ENCODE measurements at regions not wholly inside any gene's neighbourhood (a gene's known extent, or its start where the extent isn't known, plus 50 kb on each side); places are given as distances from the start of the nearest gene placed in this dataset.

DNA sequence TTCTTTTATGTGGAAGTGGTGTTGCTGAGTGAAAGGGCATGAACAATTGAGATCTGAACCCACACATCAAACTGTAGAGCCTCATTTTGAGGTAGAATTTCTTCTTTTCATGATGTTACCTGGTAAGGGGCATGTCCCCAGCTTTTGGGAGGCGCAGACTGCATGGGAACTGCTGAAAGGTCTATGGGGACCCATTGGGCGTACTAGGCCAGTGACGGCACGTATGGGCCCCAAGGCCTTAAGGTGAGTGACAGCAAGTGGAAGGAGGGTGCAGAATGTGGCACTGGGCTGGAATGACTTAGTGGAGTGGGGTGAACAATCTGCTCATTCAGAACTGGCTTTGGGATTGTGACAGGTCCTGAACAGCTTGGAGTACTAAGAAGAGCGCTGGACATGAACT is 123.6 kb upstream of the RGMA start:
- no peak for DNase-seq

DNA sequence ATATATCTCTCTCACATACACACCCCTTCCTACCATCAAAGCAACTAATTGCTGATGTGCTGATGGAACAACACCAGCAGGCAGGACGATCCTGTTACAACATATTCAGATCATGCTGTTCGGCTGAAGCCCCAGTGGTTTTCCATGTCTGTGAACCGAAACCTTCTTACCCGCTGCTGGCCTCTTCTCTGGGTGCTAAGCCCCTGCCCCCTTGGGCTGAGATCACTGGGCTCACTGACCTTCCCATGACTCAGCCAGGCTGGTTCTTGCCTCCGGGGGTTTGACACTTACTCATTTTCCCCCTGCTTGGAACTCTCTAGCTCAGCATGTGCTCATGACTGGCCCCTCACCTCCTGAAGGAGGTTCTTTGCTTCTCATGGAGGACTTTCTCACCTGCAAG is 122.0 kb upstream of the RGMA start:
- DNase-seq = no peak

DNA sequence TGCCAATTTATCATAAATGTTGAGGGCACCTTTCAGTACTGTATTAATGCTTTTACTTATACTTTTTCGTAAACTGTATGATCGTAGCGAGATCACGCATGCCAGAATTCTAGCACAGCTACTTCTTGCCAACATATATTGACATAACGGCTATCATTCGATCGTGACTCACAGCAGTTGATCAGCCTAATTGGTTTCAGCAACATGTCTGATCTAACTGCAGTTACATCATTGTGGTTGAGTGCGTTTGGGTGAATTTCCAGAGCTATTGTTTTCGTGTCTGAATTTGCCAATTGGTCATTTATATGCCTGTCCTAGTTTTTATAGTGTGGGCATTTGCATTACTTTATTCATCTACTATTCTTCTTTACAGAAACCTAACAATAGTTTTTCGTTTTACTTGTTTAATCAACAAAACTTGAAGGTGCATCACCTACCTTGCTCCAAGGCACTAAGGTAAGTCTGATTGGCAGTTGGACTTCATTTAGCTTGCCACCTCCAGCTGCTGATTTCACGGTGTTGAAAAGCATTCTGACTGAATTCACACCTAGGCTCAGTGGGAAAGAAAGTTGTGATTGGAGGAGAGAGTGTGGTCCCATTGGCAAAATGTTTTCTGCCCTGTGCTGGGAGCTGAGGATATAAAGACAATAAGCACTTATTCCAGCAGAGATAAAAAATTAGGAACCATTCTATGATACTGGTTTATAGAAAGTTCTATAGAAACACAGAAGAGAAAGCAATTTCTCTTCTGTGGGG is 120.9 kb upstream of the RGMA start:
- no peak for DNase-seq

DNA sequence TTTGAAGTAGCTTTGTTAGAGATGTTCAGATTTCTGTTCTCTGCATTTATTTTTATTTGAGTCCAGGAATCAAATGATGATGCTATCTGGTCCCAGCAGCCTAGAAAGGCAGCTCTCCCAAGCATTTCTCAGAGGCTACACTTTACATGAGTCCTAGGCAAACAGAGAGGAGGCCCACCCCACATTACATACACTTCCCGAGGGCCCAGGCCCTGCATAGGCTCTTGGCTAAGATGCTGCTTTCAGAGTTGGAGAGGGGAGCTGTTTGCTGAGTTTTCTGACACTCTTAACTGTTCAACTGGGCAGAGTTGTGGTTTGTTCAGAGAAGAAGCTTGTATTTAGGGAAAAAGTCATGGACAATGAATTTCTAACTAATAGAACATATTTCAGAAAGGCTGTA is 117.9 kb upstream of the RGMA start:
- no peak for DNase-seq

DNA sequence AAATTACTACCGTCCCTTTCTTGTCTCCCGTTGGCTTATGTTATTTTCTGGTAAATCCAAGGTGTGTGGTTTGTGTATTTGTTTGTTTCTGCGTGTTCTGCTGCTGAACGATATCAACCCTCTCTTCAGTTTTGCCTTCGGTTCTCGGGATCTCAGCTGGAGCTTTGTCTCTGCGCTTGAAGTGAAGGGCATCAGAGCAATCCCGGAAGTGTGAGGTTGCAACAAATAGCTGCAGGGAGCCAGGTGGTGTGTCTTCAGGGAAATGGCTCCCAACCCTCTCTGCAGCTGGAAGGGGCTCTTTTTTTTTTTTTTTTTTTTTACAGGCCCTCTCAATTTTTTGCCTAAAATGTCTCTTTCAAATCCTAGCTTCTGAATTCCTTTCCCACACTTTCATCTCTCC is 116.4 kb upstream of the RGMA start:
- DNase-seq = no peak

DNA sequence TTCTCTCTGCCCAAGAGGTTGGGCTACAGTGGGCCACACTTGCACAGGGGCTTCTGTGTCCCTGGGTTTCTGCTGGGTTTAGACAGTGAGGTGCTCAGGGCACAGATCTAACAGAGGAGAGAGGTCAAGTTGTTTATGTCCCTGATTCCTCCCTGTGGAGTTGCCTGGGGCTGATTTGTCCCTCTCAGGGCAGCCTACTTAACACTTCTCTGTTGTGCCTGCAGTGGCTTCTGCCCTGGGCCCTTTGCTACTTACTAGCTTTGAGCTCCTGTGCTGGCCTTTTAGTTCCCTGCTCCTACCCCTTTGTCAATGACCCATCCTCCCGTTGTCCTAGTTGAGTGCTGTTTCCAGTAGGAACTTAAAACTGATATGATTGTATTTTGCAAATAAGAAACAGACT is 114.0 kb upstream of the RGMA start:
- no peak for DNase-seq

DNA sequence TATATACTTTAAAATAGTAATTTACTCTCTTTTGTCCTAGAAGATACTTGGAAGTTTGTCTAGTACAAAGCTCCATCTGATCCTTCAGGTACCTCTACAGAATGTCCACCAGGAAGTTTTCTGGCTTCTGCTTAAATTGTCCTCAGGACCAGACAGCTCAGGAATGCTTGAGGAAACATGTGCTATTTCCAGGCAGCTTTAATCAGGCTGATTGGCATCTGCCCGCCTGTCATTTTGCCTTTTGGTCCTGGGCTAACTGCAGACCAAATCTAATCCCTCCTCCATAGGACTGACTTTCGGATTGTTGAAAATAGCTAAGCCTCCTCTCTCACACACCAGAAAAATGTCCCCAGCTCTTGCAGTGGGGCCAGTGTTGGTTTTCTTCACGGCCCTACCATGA is 113.4 kb upstream of the RGMA start:
- DNase-seq = no peak

DNA sequence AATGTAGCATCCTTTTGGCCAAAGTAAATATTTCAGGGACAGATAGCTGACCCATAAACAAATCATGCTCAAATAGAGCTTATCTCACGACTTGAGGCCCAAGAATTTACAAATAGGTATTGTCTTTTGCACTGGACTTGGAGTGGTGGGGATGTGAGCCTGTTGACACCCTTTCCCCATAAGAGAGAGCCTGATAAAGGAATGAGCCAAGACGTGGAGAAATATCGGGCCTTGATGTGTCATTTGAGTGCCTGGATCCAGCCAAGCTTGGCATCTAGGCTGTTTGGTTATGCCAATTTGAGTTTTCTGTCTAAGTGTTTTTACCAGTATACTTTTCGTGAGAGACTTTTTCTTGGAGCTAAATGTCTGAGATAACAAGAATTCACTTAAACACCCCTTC is 112.9 kb upstream of the RGMA start:
- DNase-seq = no peak

DNA sequence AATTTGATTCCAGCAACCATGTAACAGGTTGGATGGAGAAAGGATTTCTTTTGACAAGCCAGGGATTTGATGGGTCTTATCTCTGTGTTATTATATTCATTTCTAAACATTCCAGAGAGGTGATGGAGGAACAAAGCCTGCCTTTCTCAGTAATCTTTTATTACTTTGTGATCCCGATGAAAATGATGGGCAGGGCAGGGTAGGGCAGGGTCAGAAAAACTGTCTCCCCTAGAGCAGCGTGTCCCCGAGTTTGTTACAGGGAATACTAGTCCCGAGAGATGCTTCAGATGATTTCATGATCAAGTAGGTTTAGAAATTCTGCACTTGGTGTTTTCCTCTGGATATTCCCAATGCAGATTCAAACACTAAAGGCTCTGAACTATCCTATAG is 111.8 kb upstream of the RGMA start:
- DNase-seq = no peak

DNA sequence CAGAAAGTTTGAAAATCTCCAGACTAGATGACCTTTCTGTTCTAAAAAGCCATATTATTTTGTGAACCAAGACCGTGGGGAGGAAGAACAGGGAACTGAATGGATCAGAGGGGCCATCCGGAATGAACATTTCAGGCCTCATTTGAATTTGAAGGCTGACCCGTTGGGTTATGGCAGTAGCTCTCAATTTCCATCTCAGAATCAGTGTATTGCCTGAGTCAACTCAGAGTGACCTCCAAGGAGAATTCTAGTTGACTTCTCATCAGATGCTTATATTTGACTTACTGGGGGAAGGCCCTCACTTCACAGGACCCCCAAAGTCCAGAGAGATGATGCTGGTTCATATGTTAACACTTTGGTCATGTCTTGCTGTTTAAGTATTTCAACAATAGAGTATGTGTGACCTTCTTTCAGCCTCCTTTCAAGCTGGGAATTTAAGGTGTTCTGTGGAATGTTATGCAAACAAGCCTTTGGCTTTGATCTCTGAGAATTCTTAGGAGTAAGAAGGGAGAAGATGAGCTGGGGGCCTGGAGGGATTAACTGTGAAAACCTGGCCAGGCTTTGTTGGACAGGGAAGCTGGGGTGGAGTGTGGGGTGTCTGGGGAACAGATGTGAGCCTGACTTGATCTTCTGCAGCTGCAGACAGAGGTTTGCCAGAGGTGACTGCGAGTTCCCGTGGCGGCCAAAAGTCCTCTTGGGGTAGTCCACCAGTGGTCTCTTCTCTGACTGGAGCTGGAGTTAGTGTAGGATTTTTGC is 111.2 kb upstream of the RGMA start:
- no peak for DNase-seq

DNA sequence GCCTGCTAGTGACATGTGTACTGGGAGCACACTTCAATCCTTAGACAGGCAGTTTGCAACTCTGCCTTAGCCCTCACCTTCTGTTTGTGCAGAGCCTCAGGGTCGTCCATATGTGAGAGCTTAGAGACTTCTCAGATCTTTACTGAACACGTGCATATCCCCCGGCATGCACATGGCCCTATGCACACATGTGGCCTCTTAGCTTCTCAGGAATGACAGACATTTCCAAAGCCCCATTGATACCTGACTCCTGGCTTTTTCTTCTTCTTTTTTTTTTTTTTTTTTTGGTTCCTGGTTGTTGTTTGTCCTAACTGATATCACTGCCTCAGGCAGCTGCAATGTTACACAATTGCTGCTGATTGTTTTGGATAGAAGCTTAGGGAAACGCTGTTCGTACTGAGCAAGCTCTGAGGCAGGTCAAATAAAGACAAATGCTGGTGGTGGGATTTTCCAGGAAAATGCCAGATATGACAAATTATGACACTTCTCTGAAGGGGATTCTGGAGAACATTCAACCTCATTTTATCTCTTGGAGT is 107.2 kb upstream of the RGMA start:
- DNase-seq = no peak

DNA sequence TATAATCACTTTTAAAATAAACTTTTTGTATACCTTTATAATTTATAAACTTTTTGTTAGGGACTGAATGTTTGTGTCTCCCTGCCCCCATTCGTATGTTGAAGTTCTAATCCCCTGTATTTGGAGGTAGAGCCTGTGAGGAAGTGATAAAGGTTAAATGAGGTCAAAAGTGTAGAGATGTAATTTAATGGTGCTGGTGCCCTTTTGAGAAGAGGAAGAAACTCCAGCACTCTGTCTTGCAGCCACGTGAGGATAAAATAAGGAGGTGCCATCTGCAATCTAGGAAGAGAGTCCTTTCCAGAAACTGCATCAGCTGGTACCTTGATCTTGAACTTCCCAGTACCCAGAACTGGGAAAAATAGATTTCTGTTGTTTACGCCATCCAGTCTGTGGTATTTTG is 106.1 kb upstream of the RGMA start:
- DNase-seq = no peak

DNA sequence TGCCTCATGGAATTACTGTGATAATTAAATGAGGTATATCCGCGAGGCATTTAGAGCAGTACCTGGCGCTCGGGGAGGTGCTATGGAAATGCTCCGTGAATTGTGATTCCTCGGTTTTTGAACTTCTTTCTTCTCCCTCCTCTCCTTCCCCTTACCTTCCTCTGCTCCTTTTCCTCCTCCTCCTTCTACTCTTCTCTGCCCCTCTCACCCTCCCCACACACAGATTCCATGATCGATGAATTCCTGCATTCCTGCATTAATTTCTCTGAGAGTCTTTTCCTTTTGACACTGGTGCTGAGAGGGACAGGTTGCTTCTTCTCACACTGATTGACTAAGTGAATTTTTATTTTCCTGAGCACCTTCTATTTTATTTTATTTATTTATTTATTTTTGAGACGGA is 101.2 kb upstream of the RGMA start:
- no peak for DNase-seq

DNA sequence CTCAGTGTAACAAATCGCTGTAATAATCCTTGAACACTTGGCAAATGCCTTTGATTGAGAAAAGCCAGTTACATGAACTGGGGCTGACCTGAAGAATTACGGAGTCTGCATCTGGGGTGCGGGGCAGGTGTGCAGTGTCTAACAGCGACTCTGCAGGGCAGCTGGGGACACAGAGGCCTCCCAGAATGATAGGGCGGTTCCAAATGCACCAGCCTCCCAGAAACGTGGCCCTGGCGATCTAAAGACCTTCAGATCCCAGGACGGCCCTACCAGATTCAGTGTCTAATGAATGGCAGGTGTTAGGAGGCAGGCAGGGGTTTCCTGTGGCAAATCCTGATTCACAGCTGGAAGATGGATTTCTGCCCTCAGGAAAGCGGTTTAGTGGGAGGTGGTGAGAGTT is 100.5 kb upstream of the RGMA start:
- DNase-seq = peak; percentile 47

DNA sequence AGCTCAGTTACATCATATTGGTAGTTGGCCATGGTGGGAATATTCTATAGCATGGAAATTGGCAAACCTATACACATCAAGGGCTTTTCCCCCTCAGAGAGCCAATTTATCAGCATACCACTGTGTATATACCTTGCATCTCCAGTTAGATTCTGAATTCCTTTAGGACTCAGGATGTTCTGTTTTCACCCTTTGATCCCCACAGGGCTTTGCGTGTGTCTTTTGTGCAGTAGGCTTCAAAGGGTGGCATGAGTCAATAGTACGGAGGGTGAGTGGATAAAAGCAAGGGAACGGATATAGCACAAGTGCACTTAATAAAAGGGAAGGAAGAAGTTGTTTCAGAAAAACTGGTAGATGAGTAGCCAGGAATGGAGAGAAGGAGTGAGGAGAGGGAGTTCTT is 99.2 kb upstream of the RGMA start:
- no peak for DNase-seq

DNA sequence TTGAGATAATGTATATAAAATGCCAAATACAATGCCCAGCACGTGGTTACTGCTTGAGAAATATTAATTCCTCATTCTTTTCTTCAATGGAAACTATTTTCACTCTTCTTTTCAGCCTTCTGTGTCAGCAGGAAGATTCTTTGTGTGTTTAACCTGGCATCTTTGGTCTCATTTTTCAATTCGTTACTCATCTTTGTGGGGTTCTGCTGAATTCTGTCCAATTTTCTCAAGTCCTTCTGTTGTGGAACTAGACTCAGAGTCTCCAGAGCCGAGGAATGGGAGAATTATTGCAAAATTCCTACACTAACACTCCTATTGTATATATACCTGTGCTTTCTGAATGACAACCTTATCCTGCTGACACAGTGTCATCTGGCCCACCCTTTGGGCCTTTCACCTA is 96.8 kb upstream of the RGMA start:
- DNase-seq = no peak

DNA sequence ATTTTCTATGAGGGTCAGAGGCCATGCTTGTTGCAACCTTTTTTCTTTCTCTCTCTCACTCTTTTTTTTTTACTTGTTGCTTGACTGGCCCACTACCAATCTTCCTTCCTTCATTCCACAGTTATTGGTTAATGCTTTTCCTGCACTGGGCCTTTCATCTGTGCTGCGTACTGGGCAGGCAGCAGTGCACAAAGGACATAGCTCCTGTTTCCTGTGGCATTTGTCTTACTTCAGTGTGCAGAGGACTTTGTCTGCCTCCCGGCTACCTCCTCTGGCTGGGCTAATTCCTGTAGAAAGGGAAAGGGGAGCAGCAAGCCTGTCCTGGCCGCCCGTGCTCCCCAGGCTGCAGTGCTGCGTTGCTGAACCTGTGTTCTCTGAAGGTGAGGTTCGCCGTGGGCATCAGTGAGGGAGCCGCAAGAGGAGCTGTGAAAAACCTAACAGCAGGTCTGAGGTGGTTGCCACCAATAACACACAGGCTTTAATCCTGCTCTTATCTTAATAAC is 93.7 kb upstream of the RGMA start:
- no peak for DNase-seq

DNA sequence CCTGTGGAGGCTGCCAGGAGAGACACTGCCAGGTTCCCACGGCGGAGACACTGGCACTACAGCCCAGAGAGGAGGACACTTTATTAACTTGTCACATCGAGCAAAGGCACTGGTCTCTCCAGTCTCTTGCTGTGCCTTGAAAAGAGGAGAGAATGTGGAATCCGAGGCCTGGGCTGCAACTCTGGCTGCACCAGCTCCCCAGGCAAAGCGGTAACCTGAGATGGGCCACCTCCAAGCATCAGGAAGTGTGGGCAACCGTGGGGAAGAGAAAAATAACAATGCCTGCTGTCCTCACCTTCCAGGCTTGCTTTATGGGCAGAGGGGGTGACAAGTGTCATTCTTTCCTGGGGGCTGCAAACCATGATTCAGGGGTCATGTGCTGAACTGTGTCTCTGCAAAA is 91.6 kb upstream of the RGMA start:
- DNase-seq = no peak

DNA sequence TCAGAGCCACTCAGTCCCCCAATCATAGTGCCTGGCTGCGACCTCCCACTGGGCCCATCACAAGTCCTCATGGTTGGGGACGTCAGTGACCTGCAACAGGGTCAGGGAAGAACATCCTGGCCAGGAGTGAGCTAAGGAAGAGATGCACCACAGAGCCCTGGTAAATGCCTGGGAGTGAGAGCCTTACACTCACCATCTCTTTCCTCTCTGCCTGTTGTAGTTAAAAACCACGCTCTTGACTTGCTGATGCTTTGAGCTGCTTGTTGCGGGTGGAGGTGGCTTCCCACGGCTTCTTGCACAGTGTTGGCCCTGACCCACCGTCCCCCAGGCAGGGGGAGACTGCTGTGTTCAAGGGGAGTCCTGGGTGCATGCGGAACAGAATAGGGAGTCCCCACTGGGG is 91.1 kb upstream of the RGMA start:
- no peak for DNase-seq

DNA sequence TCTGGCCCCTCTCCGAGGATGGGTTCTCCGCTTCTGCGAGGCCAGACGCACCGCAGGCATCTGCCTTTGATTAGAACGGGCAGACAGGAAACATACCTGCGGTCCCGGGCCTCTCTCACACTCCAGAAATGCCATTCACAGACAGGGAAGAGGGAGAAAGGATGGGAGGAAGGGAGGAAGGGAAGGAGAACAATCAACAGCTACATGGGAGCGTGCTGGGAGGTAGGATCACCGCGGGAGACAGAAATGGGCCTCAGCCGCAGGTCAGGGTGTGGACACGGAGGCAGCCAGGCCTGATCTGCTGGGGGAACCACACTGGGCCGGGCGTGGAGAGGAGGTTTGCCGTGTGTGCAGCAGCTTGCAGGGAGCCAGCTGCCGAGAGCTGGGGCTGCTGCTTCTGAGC is 90.7 kb upstream of the RGMA start:
- no peak for DNase-seq

DNA sequence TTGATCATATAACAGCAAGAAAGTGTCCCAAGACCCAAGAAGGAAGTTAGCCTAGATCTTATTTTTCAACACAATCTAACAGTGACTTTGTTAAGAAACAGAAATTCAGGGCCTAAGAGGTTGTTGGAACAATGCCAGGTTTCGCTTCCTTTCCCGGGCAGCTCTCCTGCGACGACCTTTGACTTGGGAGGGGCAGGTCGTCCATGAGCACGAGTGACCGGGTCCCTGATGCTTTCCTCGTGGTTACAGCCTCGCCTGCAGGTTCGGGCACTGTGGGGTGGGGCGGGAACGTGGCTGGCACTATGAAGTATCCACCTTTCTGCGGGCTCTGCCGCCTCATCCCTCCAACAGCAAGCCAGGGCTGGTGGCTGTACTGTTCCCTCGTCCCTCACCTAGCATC is 90.1 kb upstream of the RGMA start:
- no peak for DNase-seq

DNA sequence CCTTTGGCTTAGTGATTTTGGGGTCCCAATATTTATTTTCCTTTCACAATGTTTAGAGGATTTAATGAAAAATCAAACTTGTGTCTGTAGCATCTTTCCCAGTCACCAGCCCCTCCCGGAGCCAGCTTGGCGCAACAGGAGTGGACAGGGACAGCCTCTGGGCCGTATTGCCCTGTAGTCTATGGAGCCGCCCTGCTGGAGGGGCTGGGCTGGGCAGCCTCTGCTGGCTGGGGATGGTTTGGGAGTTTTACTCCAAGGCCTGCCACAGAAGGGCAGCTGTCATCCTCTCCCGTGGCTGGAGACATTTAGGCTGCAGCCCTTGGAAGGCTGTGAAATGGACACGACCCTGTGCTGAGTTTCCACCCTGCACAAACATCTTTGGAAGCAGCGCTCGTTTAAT is 89.4 kb upstream of the RGMA start:
- no peak for DNase-seq

DNA sequence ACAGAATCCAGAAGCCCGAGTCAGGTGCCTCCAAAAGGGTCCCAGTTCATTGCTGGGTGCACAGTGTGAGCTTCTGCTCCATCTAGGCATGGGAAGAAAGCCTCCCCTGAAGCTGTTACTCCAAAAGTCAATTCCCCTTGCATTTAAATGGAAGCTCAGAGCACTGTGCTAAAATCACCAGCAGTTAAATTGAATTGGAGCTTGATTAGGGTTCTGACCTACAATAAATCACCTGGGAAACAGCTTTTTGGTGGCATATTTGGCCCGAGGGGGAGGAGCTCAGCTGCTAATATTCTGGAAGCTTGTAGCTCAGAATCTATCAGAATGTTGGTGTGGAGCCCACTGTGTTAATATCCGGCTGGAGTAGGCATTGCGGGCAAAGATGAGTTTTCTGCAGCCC is 87.1 kb upstream of the RGMA start:
- no peak for DNase-seq

DNA sequence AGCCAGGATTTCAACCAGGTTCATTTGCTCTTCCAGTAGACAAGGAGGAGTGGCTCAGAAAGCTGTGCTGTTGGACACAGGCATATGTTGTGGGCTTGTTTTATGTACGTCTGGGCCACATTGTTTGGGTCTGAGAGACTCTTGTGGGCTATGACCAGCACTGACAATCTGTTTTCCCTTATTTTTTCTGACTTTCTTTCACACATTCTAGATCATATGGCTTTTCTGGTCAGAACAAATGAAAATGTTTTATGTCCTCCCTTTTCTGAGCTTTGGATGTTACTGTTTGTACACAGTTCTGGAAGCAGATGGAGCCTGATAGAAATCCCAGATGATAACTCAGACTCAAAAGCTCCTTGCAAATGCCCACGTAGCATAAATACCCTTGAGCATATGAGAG is 85.8 kb upstream of the RGMA start:
- DNase-seq = no peak

DNA sequence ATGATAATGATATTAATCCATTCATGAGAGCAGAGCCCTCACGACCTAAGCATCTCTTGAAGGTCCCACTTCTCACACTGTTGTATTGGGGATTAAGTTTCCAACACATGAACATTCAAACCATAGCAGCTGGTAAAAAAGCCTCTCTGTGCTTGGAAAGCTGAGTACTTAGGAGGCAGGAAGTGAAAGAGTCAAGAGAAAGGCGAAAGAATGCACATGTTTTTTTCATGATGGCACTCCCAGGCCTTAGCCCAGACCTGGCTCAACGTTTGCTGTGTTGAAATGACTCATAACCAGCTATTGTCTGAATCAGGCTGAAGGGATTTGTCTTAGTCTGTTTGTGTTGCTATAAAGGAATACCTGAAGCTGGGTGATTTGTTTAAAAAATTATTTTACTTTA is 84.4 kb upstream of the RGMA start:
- no peak for DNase-seq

All from NCI-H2227 treated with DMSO at 0.1 percent for 48 hours (cell line).